ENCODE measurements at regions not wholly inside any gene's neighbourhood (a gene's known extent, or its start where the extent isn't known, plus 50 kb on each side); places are given as distances from the start of the nearest gene placed in this dataset.

GRCh38 chr9:105873801-105874200 is 179.5 kb downstream of the TMEM38B start:
- TF ChIP-seq CTCF (IDR thresholded peaks at IDR 0.05) (no peak), POLR2A (IDR thresholded peaks at IDR 0.05) (no peak)

Data from Peyer's patch (tissue), 4 donors.